ENCODE measurements at regions not wholly inside any gene's neighbourhood (a gene's known extent, or its start where the extent isn't known, plus 50 kb on each side); places are given as distances from the start of the nearest gene placed in this dataset.

DNA sequence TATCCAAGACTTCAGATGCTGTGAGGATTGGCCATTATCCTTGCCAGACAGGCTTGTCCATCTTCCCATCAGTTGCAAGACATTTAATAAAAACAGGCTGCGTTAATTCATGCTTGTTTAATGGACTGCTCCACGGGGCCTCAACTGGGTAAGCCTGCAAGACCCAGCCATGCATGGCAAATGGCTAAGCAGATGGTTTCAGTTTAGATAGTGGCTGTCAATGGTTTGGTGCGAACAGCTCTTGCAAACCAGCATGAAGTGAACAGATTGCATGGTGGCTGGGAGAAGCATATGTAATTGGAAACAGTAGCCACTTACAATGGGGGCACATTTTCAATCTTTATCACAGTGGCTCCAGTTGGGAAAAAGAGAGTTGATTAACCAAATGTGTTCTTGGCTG lies 628.2 kb upstream of the KLF4 start:
- intact Hi-C loops (cut with micrococcal nuclease) = no loop called here

GRCh38 chr9:108117306-108117705 lies 627.7 kb upstream of the KLF4 start:
- intact Hi-C loops (cut with micrococcal nuclease) = no loop called here

- intact Hi-C loops (cut with micrococcal nuclease) = no loop called here
These were observed 624.0 kb upstream of the KLF4 start for GRCh38 chr9:108113596-108113995.

DNA sequence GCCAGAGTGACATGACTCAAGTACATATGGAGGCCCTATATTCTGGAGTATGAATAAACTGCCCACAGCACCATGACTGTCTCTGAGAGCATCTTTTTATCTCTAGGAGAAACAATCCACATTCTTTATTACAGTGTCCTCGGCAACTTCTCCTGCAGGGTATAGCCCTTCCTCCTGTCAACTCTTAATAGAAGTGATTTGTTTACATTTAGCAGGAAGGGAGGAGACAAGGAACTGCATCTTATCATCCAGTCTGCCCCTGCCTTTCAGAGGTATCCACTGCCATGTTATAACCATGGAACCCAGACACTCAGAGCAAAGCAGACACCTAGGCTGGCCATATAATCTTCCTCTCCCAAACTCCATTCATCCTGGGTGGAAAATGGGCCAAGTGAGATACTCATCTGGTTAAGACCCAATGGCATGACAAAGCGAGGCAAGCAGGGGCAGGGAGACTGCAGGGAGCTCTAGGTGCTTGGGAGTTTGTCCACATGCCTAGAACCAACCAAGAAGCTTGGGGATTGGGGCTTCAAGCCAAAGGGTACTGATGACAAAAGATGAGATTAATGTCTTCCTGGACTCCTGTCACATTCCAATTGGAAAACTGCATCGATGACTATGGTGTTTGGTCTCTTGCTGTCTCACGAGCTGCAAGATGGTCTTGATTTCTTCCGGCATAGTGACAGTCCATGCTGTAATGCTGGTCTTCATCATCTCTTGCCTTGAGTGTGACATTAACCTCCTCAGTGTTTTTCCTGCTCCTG lies 620.5 kb upstream of the KLF4 start:
- intact Hi-C loops (cut with micrococcal nuclease) = no loop called here

DNA sequence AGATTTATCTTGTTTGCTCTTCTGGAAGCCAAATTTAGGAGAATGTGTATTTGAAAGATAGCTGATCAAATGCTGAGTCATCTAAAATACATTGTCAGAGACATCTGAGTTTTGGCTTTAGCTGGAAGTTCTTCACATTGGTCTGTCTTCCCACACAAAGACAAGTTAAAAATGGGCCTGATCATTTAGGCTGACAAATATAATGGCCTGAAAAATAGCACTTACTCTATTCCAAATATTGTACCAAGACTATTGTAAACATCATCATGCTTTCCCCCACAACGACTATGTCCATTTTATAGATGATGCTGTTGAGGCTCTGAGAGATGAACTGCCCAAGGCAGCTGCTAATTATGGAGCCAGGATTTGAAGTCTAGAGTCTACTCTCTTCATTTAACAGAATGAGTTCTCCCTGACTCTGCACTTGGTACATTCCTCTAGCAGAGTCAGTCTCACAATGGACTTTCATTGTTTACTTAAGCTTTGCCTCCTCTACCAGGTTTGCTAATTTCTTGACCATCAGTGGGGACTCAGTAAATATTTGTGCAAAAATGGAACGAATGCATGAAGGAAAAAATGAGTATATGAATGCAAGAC lies 619.4 kb upstream of the KLF4 start:
- intact Hi-C loops (cut with micrococcal nuclease) = no loop called here

DNA sequence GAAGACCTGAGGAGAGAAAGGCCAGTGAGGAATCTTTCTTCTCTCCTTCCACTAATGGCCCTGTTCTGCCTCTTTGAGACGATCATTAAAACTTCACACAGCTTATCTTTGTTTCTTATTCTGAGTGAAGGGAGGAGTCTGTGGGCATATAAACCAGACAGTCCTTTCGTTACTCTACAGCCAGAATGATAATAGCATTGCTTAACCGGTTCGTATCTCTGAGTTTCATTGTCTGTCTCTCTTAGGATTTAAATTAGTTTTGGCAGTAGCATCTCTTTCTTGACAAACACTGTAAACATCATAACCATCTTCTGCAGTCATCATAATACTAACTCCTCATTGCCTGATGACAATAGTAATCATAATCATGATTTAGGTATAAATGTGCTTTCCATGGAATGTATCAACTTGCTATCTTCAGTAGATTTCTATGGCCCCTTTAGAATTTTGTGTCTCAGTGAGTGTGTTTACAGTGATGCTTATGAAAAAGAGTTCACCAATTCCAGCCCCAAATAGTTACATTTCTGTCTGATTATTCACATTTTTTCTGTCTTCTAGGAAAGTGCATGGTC lies 618.8 kb upstream of the KLF4 start:
- intact Hi-C loops (cut with micrococcal nuclease) = no loop called here

GRCh38 chr9:108105885-108106284 lies 616.3 kb upstream of the KLF4 start:
- intact Hi-C loops (cut with micrococcal nuclease) = no loop called here

- intact Hi-C loops (cut with micrococcal nuclease) = no loop called here
These were observed 615.4 kb upstream of the KLF4 start for GRCh38 chr9:108104991-108105390.

DNA sequence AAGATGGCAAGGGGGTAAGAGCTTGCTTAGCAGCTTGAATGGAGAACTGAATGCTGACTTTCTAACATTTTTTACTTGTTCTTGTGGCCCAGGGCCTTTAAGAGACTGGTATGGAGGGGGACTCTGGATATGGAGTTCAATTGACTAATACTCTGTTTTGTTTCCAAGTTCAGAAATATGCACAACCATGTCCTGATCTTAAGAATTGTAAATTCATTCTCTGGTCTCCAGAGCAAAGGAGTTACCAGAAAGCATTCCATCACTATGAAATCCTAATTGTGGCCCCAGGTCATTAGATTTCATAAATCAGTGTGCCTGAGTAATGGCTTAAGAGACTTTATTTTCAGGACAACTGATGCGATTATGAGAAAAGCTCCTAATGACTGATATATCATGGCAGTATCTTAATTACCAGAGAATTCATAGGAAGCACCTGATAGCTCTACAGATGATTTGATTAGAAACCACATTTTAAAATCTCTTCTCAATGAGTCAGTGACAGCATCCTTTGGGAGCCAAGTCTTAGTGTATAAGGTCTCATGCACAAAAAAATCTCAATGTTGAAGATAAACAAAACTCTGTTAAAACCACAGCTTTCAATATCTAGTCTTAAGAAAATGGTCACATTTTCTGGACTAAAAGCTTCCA lies 613.6 kb upstream of the KLF4 start:
- intact Hi-C loops (cut with micrococcal nuclease) = no loop called here

- intact Hi-C loops (cut with micrococcal nuclease) = no loop called here
These were observed 611.8 kb upstream of the KLF4 start for GRCh38 chr9:108101410-108101809.

DNA sequence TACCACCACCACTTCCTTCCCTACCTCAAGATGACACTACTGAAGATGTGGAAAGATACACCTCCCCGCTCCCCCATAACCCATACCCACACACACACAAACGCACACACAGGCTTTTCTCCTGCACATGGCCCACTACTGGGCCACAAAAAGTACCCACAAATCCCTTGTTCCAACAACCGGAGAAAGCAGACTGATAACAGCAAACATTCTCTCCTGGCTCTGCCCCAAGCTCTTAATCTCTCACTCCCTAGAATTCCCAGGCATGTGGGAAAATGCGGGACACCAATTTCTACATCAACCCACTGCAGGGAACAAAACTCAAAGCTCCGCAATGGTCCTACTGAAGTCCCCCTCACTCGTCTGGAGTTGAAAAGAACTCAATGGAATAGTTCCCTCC lies 611.0 kb upstream of the KLF4 start:
- intact Hi-C loops (cut with micrococcal nuclease) = no loop called here

DNA sequence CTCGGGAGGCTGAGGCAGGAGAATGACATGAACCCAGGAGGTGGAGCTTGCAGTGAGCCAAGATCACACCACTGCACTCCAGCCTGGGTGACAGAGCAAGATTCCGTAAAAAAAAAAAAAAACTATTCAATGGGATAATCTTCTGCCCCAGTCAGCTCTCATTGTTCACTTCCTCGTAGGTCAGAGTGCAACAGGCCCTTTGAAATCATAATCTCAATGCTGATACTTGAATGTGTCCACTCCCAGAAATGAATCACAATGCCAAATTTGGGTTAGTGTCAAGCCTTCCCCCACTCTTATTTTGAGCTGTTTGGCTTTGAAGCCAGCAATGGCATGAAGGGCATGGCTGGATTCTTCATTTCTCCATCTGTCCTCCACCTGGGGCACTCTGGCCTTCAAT lies 610.3 kb upstream of the KLF4 start:
- intact Hi-C loops (cut with micrococcal nuclease) = no loop called here

DNA sequence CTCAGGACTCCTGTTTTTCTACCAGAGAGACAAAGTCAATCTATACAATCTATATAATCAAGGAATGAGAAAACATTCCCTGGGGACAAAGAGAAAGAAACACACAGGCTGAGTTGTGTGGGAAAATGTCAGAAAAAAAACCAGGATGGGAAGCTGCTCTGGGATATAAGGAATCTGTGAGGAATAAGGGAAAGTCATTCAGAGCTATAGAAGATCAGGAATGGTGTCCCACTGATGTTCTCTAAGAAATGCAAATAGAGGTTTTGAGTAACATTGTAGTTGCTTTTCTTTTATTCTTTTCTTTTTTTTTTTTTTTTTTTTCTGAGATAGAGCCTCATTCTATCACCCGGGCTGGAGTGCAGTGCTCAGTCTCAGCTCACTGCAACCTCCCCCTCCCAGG lies 605.9 kb upstream of the KLF4 start:
- intact Hi-C loops (cut with micrococcal nuclease) = no loop called here

DNA sequence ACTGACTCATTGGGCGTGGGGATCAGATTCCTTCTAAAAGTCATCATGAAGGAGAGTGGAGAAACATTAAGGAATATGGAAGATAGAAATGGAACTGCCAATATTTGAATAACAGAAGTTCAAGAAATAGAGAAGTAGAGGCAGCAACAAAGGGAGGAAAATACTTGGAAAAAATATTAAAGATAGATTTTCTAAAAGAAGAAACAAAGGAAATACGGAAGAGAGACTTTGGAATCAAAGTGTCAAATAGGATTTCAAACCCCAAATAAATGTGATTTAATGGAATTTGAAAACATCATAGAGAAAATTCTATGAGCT lies 605.1 kb upstream of the KLF4 start:
- intact Hi-C loops (cut with micrococcal nuclease) = no loop called here

DNA sequence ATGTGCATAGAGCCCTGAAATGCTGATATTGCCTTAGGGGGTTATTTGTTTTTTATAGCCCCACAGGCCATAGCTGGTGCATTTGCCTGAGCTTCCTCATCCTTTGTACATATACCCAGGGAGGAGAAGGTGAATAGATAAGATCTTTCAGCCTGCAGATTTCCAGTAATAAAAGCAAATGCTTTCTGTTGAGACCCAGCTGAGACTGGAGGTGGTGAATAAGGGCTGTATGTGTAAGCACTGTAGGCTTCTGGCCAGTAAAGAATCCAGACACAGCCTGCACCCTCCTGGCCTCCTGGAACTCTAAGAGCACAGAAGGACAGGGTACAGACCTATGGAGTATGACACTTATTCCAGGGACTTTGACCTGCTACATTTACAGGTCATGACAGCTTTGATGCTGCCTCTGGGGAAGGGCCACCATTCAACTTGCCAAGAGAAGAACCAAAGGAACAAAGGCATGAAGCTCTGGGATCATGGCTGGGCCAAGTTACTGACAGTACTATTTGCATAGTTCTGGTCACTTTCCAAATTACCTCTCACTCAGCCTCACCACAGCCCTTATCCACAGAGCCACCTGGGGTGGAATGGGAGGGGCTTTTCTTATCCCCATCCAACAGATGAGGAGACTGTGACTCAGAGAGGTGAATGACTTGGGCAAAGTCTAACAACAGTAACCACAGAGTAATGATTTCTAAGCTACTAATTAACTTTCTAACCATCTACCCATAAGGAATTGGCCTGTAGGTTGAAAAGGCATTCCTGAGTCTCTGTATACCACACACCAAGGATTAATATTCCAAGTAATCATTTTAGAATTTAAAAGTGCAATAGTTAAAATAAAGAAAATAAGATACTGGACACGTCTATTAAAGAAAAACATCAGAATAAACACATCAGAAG lies 604.5 kb upstream of the KLF4 start:
- intact Hi-C loops (cut with micrococcal nuclease) = no loop called here

DNA sequence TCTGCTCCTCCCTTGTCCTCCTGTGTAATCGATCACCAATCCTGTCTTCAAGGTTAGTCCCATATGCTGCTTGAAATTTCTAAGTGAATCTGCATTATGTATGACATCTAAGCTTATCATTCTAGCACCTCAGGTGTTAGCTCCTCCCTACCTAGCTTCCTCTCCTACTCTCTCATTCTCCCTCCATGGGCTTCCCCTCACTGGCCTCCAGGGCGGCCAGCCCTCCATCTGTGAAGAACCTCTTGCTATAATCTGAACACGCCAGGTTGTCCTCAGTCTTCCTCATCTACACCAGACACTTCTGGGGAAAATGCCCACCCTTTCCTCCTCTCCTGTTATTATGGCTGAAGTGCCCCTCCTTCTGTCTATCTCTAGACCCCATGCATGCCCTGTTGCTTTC lies 599.3 kb upstream of the KLF4 start:
- intact Hi-C loops (cut with micrococcal nuclease) = no loop called here

DNA sequence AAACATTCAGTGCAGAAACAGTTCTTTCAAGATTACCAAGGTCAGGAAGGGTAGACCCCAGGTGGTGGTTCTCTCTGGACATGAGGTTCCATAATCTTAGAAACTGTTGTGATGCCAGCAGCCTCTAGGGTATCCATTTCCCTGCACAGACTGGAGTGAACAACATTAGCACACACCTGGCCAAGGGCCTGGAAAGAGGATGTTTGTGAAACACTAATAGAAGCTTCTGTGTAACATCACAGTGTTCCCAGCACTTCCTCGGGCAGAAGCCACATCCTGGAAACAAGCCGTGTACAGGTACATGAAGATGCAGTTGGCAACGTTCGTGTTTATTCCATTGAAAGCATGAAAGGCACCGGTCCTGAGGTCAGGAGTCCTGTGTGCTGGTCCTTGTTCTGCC lies 598.2 kb upstream of the KLF4 start:
- intact Hi-C loops (cut with micrococcal nuclease) = no loop called here

GRCh38 chr9:108086624-108087023 lies 597.1 kb upstream of the KLF4 start:
- intact Hi-C loops (cut with micrococcal nuclease) = no loop called here

DNA sequence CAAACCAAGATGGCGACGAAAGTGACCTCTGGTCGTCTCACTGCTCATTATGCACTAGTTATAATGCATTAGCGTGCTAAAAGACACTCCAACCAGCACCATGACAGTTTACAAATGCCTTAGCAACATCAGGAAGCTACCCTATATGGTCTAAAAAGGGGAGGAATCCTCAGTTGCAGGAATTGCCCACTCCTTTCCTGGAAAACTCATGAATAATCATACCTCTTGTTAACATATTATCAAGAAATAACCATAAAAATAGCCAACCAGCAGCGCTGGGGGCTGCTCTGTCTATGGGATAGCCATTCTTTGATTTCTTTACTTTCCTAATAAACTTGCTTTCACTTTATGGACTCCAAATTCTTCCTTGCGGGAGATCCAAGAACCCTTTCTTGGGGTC lies 595.7 kb upstream of the KLF4 start:
- intact Hi-C loops (cut with micrococcal nuclease) = no loop called here

DNA sequence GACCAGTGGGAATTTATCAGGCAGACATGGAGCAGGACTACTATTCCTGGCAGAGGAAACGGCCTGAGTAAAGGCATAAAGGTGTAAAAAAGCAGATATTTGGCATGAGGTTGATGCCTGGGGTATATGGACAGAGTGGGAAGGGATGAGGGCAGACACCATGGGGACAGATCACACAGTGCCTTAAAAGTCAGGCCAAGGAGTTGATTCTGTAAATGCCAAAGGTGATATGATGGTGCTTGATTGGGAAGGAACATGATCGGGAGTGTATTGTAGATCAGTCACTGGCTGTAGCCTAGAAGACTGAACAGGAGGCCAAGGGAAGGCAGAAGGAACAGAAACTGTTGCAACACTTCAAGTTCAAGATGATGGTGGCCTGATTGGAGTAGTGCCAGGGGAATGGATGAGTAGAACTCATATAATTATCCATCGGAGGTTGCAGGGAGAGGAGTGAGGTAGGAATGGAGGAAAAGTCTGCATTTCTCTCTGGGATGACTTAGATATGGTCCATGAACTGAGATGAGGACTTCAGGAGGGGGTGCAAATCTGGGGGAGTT lies 594.3 kb upstream of the KLF4 start:
- intact Hi-C loops (cut with micrococcal nuclease) = no loop called here

DNA sequence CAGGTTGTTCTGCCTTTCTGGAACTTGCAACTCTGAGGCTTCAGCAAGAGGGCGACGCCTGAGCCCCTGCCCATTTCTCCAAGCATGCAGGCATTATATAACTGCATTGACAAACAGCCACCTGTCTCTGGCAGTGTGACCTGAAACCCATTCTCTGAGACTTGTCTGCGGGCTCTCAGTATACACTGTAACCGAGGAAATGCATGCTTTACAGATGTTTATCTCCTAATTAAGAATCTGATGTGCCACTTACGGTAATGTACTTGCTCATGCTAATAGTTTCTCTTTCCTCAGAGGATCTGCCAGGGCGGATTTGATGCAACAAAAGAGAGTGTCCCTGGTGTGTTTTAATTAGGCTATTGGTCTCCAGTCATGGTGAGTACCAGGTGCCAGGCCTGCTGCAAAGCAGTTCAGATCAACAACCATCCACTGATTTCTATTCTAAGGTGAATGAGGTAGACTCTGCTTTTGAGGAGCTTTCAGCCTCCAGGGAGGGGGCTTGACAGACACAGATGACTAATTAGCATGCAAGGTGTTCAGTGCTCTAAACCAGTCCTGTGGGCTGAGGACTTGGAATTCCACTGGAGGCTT lies 593.7 kb upstream of the KLF4 start:
- intact Hi-C loops (cut with micrococcal nuclease) = no loop called here

Data from T-helper 2 cell treated with Interferon-gamma antibody and Interleukin-4, amounts not matched to agents 100 ng/mL and 5 ng/mL, for 36 hours (primary cell).